K562 (cell line): ENCODE measurements at regions not wholly inside any gene's neighbourhood (a gene's known extent, or its start where the extent isn't known, plus 50 kb on each side); places are given as distances from the start of the nearest gene placed in this dataset.

ENCODE experiments used
- ATAC-seq: fragments of 200-7000 bp; cut with Tn5 transposase; 3 replicates; pipeline ENCODE4 v1.9.1; 2020; ENCODE audit warnings: moderate library complexity
- BruUV-seq: library from RNA; stranded (reverse); fragments of 400-500 nt; replicated peaks from 2 replicates; lab custom pipeline; 2021; lab: Mats Ljungman, UMichigan
- CTCF ChIA-PET: fragments of 300-600 bp; formaldehyde crosslinking; extraction: SDS; loops from one replicate; lab custom pipeline; 2021; ENCODE audit warnings: low intra/inter-chr PET ratio; lab: Yijun Ruan, JAX
- POLR2A ChIA-PET: fragments of 300-600, 350-650 bp; sonication (Branson Sonifier 250); formaldehyde crosslinking; extraction: SDS; loops from one replicate; lab custom pipeline; 2021; ENCODE audit warnings: antibody characterized with exemption, inconsistent platforms; lab: Yijun Ruan, JAX
- DNase-seq, 4 experiments: peaks; one replicate each; pipeline versions ENCODE4 v3.0.0 to v3.0.0-alpha.2; 2011 to 2018; ENCODE audit warnings: low spot score in 3 of 4, mixed read lengths in 3 of 4; ENCODE audit errors: extremely low read depth in 1 of 4
- FAIRE-seq: peaks from 2 replicates; lab custom pipeline; 2011; peaks lifted over from hg19 to GRCh38; lab: Jason Lieb, UNC
- H2AFZ ChIP-seq: 2 replicates; pipeline ENCODE4 v1.6.0; 2011; ENCODE audit warnings: low read depth, low read length, control low read depth, inconsistent platforms
- H3K27ac ChIP-seq: fragments of 200-600 bp; 3 replicates; pipeline ENCODE4 v1.8.0; 2011; ENCODE audit warnings: low read depth, mild to moderate bottlenecking, control low read depth, inconsistent platforms, low read length, moderate library complexity, mixed read lengths; ENCODE audit errors: extremely low read depth
- H3K27me3 ChIP-seq, 2 experiments: fragments of 300-600 bp in 1 of 2; 2 replicates in 1 of 2; 3 replicates in 1 of 2; pipeline versions ENCODE4 v1.6.0 to v1.8.0; 2011; ENCODE audit warnings: inconsistent platforms in 2 of 2, low read length in 2 of 2, mild to moderate bottlenecking in 1 of 2, mixed read lengths in 1 of 2, moderate library complexity in 1 of 2; ENCODE audit not compliant: control insufficient read depth in 2 of 2, insufficient read depth in 2 of 2
- H3K36me3 ChIP-seq: fragments of 300-600 bp; 3 replicates; pipeline ENCODE4 v1.8.0; 2011; ENCODE audit warnings: mild to moderate bottlenecking, low read length, inconsistent platforms; ENCODE audit not compliant: control insufficient read depth, insufficient read depth
- H3K4me1 ChIP-seq, 2 experiments: fragments of 200-600 bp in 1 of 2; replicated peaks in 1 of 2; 2 replicates in 1 of 2; 3 replicates in 1 of 2; pipeline versions ENCODE4 v1.5.1 to v1.8.0; 2011; ENCODE audit warnings: inconsistent platforms in 2 of 2, low read length in 2 of 2, mild to moderate bottlenecking in 1 of 2, mixed read lengths in 1 of 2, moderate library complexity in 1 of 2; ENCODE audit not compliant: control insufficient read depth in 2 of 2, insufficient read depth in 2 of 2
- H3K4me2 ChIP-seq: 2 replicates; pipeline ENCODE4 v1.6.1; 2011; ENCODE audit warnings: low read length, control low read depth, inconsistent platforms, mixed read lengths; ENCODE audit not compliant: insufficient read depth
- H3K4me3 ChIP-seq: fragments of 200-600 bp; sonication (generic), shearing (Covaris generic); 2 replicates; pipeline ENCODE4 v1.5.1; 2016; ENCODE audit warnings: control low read depth, inconsistent platforms
- H3K79me2 ChIP-seq: fragments of 200-600 bp; 3 replicates; pipeline ENCODE4 v1.8.0; 2011; ENCODE audit warnings: low read length, inconsistent platforms; ENCODE audit not compliant: control insufficient read depth, insufficient read depth
- H3K9ac ChIP-seq, 2 experiments: 2 replicates each; pipeline versions ENCODE4 v1.6.0 to v1.6.1; 2011; ENCODE audit warnings: low read depth in 2 of 2, low read length in 2 of 2, control low read depth in 1 of 2, inconsistent platforms in 1 of 2, mild to moderate bottlenecking in 1 of 2, mixed read lengths in 1 of 2; ENCODE audit not compliant: insufficient read depth in 1 of 2
- H3K9me1 ChIP-seq: one replicate; pipeline ENCODE4 v1.6.0; 2011; ENCODE audit warnings: inconsistent platforms, mild to moderate bottlenecking, low read length, moderate library complexity; ENCODE audit not compliant: control insufficient read depth, insufficient read depth
- H3K9me3 ChIP-seq: replicated peaks from 2 replicates; pipeline ENCODE4 v1.5.1; 2011; ENCODE audit warnings: low read depth, low read length, inconsistent platforms; ENCODE audit not compliant: control insufficient read depth, insufficient read depth
- H4K20me1 ChIP-seq: replicated peaks from 2 replicates; pipeline ENCODE4 v1.6.1; 2011; ENCODE audit warnings: low read length, inconsistent platforms, mixed read lengths; ENCODE audit not compliant: control insufficient read depth, insufficient read depth
- FOXK1 ChIP-seq: sonication (generic); formaldehyde crosslinking; IDR thresholded peaks from 2 replicates; pipeline ENCODE4 v1.8.0; 2022; ENCODE audit warnings: missing genetic modification reagents, mild to moderate bottlenecking, borderline replicate concordance
- GABPB2 ChIP-seq: fragments of 250-450 bp; sonication (Bioruptor Pico); conservative IDR thresholded peaks from 2 replicates; pipeline ENCODE4 v1.5.1; 2021; ENCODE audit warnings: mild to moderate bottlenecking
- MBD1 ChIP-seq: fragments of 250-450 bp; sonication (Bioruptor Pico); IDR thresholded peaks from 2 replicates; pipeline ENCODE4 v1.8.0; 2022; ENCODE audit warnings: inconsistent platforms
- RBM17 ChIP-seq: fragments of 200-400 bp; formaldehyde crosslinking; IDR thresholded peaks from 2 replicates; pipeline ENCODE4 v1.6.1; 2017; ENCODE audit warnings: low read depth, mild to moderate bottlenecking, low read length, borderline replicate concordance
- RREB1 ChIP-seq: fragments of 250-450 bp; sonication (Bioruptor Pico); IDR thresholded peaks from 2 replicates; pipeline ENCODE4 v1.4.0; 2020
- WGBS: fragments of 100-300 bp; shearing (Covaris generic); methylation state at CpG from one replicate; pipeline ENCODE4 v1.1.6; 2016; ENCODE audit warnings: low coverage, mixed read lengths; ENCODE audit not compliant: insufficient coverage; ENCODE audit errors: missing lambda C conversion rate; 5-methylcytosine and 5-hydroxymethylcytosine counted together
- in situ Hi-C: fragments of 300-500 bp; cut with MboI; formaldehyde crosslinking; loops from 4 replicates; pipeline ENCODE4 v1.15.0; 2018; ENCODE audit warnings: inconsistent platforms, mixed read lengths
- intact Hi-C: fragments of 100-400 bp; cut with micrococcal nuclease; formaldehyde crosslinking; loops from 2 replicates; pipeline ENCODE4 v1.14.2; 2022

GRCh38 chr22:48278620-48279460 is 1516.4 kb downstream of the TBC1D22A start:
- Histone ChIP-seq H3K4me2 (no peak overlapping the region), H3K27ac (no peak overlapping the region), H3K9ac (no peak overlapping the region), H3K4me3 (no peak overlapping the region), H3K79me2 (no peaks in the 10 kb centered on the region), H2AFZ (no peak overlapping the region), H3K27me3 (peaks cover 0 to 7% of the 10 kb centered on the region in 2 experiments; a peak in 1 of 5 replicates), H3K36me3 (no peaks in the 10 kb centered on the region), H3K9me1 (no peaks in the 10 kb centered on the region), H3K9me3 (no peaks in the 10 kb centered on the region), H3K4me1 (no peaks in the 10 kb centered on the region), H4K20me1 (no peaks in the 10 kb centered on the region)
- no peak for FAIRE-seq
- no peak for DNase-seq
- WGBS: 0% methylated on average over 6 of the region's 19 CpGs
- in situ Hi-C loops: no loop called here
- CTCF ChIA-PET: no interaction called here
- POLR2A ChIA-PET: no interaction called here
- intact Hi-C loops: no loop called here
- no TSS peak for BruUV-seq
- TF ChIP-seq GABPB2 (CRISPR knock-in tag) (no peak), FOXK1 (CRISPR knock-in tag) (no peak)
- TF ChIP-seq, all 486 proteins: peak for 0
- ATAC-seq: no peak

- FAIRE-seq: no peak
- no peak overlapping the region for H3K4me3 ChIP-seq
- CTCF ChIA-PET: no interaction called here
- WGBS: 2% methylated on average over 9 of the region's 19 CpGs
- POLR2A ChIA-PET: no interaction called here
- no peaks in the 10 kb centered on the region for H3K9me1 ChIP-seq
- H3K36me3 ChIP-seq: no peaks in the 10 kb centered on the region
- no TSS peak for BruUV-seq
- no peaks in the 10 kb centered on the region for H4K20me1 ChIP-seq
- in situ Hi-C loops: no loop called here
- H3K4me1 ChIP-seq: no peaks in the 10 kb centered on the region
- H3K9ac ChIP-seq: no peak overlapping the region
- intact Hi-C loops: no loop called here
- H3K79me2 ChIP-seq: no peaks in the 10 kb centered on the region
- H3K4me2 ChIP-seq: no peak overlapping the region
- DNase-seq: no peak
- no peak overlapping the region for H3K27ac ChIP-seq
- peaks cover 0 to 7% of the 10 kb centered on the region in 2 experiments; a peak in 1 of 5 replicates for H3K27me3 ChIP-seq
- no peak for ATAC-seq
- H3K9me3 ChIP-seq: no peaks in the 10 kb centered on the region
- no peak overlapping the region for H2AFZ ChIP-seq
- TF ChIP-seq MBD1 (no peak), RBM17 (no peak), RREB1 (CRISPR knock-in tag) (no peak)
Measured at GRCh38 chr22:48277868-48278581, 1515.6 kb downstream of the TBC1D22A start.
